ENCODE measurements at regions not wholly inside any gene's neighbourhood (a gene's known extent, or its start where the extent isn't known, plus 50 kb on each side); places are given as distances from the start of the nearest gene placed in this dataset.

DNA sequence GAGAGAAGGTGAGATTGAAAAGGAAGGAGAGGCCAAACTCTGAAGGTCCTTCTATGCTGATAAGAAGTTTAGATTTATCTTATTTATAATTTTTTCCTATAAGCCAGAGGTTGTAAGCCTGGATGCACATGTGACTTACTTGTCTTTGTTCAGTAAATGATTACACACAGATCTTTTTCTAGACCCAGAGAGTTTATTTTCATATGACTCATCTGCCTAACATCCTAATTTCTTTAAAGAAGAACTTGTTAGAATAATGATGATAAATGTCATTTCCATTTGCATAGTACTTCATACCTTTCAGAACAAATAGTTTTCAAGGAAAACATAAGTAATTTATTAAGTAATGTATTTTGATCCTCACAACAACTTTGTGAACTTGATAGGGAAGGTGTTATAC lies 434.8 kb upstream of the DPH6 start (continued):
- TF ChIP-seq NFIC (IDR thresholded peaks at IDR 0.05) = no peak
- no peak for TF ChIP-seq HMGXB4 (CRISPR knock-in tag; IDR thresholded peaks at IDR 0.05)
- no peak for TF ChIP-seq ARID2 (IDR thresholded peaks at IDR 0.05)

GRCh38 chr15:35986191-35986721 lies 440.3 kb upstream of the DPH6 start:
- H3K9ac ChIP-seq (ENCODE audit: insufficient read depth in 1 of 2, low read depth in 2 of 2, low read length in 2 of 2) = no peak overlapping the region
- under 1% methylated on average over 7 of the region's 7 CpGs for WGBS (ENCODE audit: insufficient coverage, low coverage, missing lambda C conversion rate)
- DNase-seq (ENCODE audit: extremely low read depth in 1 of 4, low spot score in 3 of 4) (no peak), FAIRE-seq (no peak), ATAC-seq (no peak)
- no peaks in the 10 kb centered on the region for H3K27me3 ChIP-seq (ENCODE audit: control insufficient read depth in 2 of 2, insufficient read depth in 2 of 2, low read length in 2 of 2)
- in situ Hi-C loops (cut with MboI) (no loop called here), intact Hi-C loops (cut with micrococcal nuclease) (no loop called here)
- no peaks in the 10 kb centered on the region for H3K36me3 ChIP-seq (ENCODE audit: control insufficient read depth, insufficient read depth, low read length)
- H3K9me3 ChIP-seq (replicated peaks; ENCODE audit: control insufficient read depth, insufficient read depth, low read depth, low read length) = no peaks in the 10 kb centered on the region
- H3K27ac ChIP-seq (ENCODE audit: extremely low read depth, low read depth, low read length) = no peak overlapping the region
- CTCF ChIA-PET (ENCODE audit: low intra/inter-chr PET ratio) = no interaction called here
- no peak overlapping the region for H2AFZ ChIP-seq (ENCODE audit: low read depth, low read length)
- H4K20me1 ChIP-seq (replicated peaks; ENCODE audit: control insufficient read depth, insufficient read depth, low read length) = no peaks in the 10 kb centered on the region
- H3K4me1 ChIP-seq (replicated peaks in 1 of 2; ENCODE audit: control insufficient read depth in 2 of 2, insufficient read depth in 2 of 2, low read length in 2 of 2) = no peaks in the 10 kb centered on the region
- H3K79me2 ChIP-seq (ENCODE audit: control insufficient read depth, insufficient read depth, low read length) = no peaks in the 10 kb centered on the region
- no TSS peak for BruUV-seq (replicated peaks)
- H3K4me2 ChIP-seq (ENCODE audit: insufficient read depth, low read length) = no peak overlapping the region
- H3K4me3 ChIP-seq = no peak overlapping the region
- POLR2A ChIA-PET = no interaction called here
- no peaks in the 10 kb centered on the region for H3K9me1 ChIP-seq (ENCODE audit: control insufficient read depth, insufficient read depth, low read length)
- TF ChIP-seq, protein P1, sequence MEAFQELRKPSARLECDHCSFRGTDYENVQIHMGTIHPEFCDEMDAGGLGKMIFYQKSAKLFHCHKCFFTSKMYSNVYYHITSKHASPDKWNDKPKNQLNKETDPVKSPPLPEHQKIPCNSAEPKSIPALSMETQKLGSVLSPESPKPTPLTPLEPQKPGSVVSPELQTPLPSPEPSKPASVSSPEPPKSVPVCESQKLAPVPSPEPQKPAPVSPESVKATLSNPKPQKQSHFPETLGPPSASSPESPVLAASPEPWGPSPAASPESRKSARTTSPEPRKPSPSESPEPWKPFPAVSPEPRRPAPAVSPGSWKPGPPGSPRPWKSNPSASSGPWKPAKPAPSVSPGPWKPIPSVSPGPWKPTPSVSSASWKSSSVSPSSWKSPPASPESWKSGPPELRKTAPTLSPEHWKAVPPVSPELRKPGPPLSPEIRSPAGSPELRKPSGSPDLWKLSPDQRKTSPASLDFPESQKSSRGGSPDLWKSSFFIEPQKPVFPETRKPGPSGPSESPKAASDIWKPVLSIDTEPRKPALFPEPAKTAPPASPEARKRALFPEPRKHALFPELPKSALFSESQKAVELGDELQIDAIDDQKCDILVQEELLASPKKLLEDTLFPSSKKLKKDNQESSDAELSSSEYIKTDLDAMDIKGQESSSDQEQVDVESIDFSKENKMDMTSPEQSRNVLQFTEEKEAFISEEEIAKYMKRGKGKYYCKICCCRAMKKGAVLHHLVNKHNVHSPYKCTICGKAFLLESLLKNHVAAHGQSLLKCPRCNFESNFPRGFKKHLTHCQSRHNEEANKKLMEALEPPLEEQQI (IDR thresholded peaks at IDR 0.05) = no peak
- no peak for TF ChIP-seq RBM34 (IDR thresholded peaks at IDR 0.05; ENCODE audit: borderline replicate concordance, insufficient read depth, low read length)
- TF ChIP-seq ARHGAP35 (IDR thresholded peaks at IDR 0.05; ENCODE audit: partially characterized antibody) = no peak
- no peak for TF ChIP-seq KLF1 (tag; IDR thresholded peaks at IDR 0.05)
- TF ChIP-seq, protein P2, sequence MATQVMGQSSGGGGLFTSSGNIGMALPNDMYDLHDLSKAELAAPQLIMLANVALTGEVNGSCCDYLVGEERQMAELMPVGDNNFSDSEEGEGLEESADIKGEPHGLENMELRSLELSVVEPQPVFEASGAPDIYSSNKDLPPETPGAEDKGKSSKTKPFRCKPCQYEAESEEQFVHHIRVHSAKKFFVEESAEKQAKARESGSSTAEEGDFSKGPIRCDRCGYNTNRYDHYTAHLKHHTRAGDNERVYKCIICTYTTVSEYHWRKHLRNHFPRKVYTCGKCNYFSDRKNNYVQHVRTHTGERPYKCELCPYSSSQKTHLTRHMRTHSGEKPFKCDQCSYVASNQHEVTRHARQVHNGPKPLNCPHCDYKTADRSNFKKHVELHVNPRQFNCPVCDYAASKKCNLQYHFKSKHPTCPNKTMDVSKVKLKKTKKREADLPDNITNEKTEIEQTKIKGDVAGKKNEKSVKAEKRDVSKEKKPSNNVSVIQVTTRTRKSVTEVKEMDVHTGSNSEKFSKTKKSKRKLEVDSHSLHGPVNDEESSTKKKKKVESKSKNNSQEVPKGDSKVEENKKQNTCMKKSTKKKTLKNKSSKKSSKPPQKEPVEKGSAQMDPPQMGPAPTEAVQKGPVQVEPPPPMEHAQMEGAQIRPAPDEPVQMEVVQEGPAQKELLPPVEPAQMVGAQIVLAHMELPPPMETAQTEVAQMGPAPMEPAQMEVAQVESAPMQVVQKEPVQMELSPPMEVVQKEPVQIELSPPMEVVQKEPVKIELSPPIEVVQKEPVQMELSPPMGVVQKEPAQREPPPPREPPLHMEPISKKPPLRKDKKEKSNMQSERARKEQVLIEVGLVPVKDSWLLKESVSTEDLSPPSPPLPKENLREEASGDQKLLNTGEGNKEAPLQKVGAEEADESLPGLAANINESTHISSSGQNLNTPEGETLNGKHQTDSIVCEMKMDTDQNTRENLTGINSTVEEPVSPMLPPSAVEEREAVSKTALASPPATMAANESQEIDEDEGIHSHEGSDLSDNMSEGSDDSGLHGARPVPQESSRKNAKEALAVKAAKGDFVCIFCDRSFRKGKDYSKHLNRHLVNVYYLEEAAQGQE (IDR thresholded peaks at IDR 0.05; ENCODE audit: borderline replicate concordance) = no peak
- TF ChIP-seq, protein P2 (CRISPR knock-in tag; IDR thresholded peaks at IDR 0.05; ENCODE audit: low read depth) = no peak
- TF ChIP-seq L3MBTL2 (IDR thresholded peaks at IDR 0.05) = no peak
- no peak for TF ChIP-seq ZBTB17 (CRISPR knock-in tag; IDR thresholded peaks at IDR 0.05)
